ENCODE measurements at regions not wholly inside any gene's neighbourhood (a gene's known extent, or its start where the extent isn't known, plus 50 kb on each side); places are given as distances from the start of the nearest gene placed in this dataset.

GRCh38 chr18:61690418-61691138, 202.2 kb downstream of the RNF152 start:
- no peak for DNase-seq

DNA sequence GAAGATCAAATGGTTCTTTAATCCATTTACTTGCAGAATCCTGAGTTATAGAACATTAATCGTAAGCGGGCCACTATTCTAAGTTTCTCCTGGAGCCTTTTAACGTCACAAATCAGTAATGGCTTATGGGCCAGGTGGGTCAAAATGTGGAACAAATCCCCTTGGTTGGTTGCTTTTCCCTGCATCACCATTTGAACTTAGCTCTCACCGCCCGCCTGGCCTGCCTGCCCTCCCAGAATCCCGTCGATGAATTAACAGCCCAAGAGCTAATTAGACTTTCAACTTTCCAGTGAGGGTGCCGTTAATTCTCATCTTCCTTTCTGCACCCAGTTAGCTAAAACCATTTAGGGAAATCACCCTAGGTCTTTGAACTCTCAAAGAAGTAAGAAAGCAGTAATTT, 205.5 kb downstream of the RNF152 start:
- no peak for DNase-seq
- in situ Hi-C loops (cut with MboI; ENCODE audit: low pct_unique_long_range_greater_than_20kb, low sequenced_read_pairs) = no loop called here

More at GRCh38 chr18:61690418-61691138, 202.2 kb downstream of the RNF152 start:
- in situ Hi-C loops (cut with MboI; ENCODE audit: low pct_unique_long_range_greater_than_20kb, low sequenced_read_pairs) = no loop called here

GRCh38 chr18:61683856-61684255, 209.0 kb downstream of the RNF152 start:
- in situ Hi-C loops (cut with MboI; ENCODE audit: low pct_unique_long_range_greater_than_20kb, low sequenced_read_pairs) = no loop called here
- DNase-seq = no peak

DNA sequence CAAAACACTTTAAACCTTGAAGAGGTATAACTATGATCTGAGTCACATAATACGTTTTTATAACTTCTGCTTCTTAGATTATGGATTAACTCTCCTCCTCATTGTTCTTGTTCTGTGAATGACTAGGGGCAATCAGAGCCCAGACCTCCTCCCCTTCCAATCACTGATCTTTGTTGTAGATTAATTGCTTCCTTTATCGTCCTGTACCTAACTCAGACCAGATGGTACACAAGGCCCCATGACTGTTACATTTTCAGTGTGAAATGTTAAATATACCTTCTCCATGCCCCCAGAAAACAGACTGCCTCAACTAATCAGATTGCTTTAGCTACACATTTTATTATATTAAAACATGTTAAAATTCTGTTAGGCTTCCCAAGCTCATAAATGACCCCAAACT, 211.7 kb downstream of the RNF152 start:
- in situ Hi-C loops (cut with MboI; ENCODE audit: low pct_unique_long_range_greater_than_20kb, low sequenced_read_pairs) = no loop called here
- no peak for DNase-seq

- in situ Hi-C loops (cut with MboI; ENCODE audit: low pct_unique_long_range_greater_than_20kb, low sequenced_read_pairs) = no loop called here
- DNase-seq = no peak
Measured at GRCh38 chr18:61679836-61680235, 213.0 kb downstream of the RNF152 start.

DNA sequence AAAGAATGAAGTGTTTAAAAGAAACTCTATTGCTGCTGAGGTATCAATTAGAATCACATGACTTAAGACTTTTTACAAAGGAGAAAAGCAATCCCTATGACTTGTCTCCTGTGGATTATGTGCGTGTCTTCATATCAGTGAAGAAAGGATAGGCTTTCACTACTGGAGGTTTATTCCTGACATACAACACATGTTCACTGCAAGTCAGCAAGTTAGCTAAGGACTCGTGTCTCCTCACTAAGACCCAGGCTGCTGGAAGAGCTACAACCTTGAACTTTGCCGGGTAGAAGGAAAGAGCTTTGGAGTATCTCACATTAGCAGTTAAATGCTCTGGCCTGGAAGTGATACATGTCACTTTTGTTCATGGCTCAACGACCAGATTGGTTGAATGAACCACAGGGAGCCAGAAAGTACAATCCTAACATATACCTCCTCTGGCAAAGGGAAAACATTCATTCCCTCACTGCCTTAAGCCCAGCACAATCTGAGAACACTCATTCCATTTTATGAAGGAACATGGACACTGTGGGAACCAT, 215.3 kb downstream of the RNF152 start:
- in situ Hi-C loops (cut with MboI; ENCODE audit: low pct_unique_long_range_greater_than_20kb, low sequenced_read_pairs) = no loop called here
- no peak for DNase-seq

GRCh38 chr18:61676773-61677434, 215.9 kb downstream of the RNF152 start:
- in situ Hi-C loops (cut with MboI; ENCODE audit: low pct_unique_long_range_greater_than_20kb, low sequenced_read_pairs) = no loop called here
- no peak for DNase-seq

- in situ Hi-C loops (cut with MboI; ENCODE audit: low pct_unique_long_range_greater_than_20kb, low sequenced_read_pairs) = no loop called here
- DNase-seq = no peak
Measured at GRCh38 chr18:61669320-61669719, 223.5 kb downstream of the RNF152 start.

GRCh38 chr18:61666876-61667590, 225.8 kb downstream of the RNF152 start:
- in situ Hi-C loops (cut with MboI; ENCODE audit: low pct_unique_long_range_greater_than_20kb, low sequenced_read_pairs) = no loop called here
- no peak for DNase-seq

GRCh38 chr18:61664419-61665084, 228.3 kb downstream of the RNF152 start:
- no peak for DNase-seq
- in situ Hi-C loops (cut with MboI; ENCODE audit: low pct_unique_long_range_greater_than_20kb, low sequenced_read_pairs) = no loop called here

- no peak for DNase-seq
- in situ Hi-C loops (cut with MboI; ENCODE audit: low pct_unique_long_range_greater_than_20kb, low sequenced_read_pairs) = no loop called here
Measured at GRCh38 chr18:61662726-61663125, 230.1 kb downstream of the RNF152 start.

DNA sequence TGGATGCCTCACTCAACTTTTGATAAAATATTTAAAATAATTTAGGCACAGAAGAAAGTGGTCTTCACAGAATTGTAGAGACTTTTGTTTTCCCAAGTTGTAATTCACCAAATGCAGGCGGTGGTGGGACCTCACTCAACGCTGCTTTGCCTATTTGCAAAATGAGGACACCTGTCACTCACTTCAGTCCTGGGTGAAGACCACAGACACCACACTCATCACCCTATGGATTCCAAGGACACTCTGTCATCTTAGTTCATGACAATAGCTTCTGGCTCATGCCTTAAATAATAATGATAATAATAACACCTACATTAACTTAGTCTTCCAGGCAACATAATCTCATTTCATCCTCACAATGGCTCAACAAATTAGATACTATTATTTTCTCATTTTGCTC, 234.4 kb downstream of the RNF152 start:
- DNase-seq = no peak
- in situ Hi-C loops (cut with MboI; ENCODE audit: low pct_unique_long_range_greater_than_20kb, low sequenced_read_pairs) = no loop called here

DNA sequence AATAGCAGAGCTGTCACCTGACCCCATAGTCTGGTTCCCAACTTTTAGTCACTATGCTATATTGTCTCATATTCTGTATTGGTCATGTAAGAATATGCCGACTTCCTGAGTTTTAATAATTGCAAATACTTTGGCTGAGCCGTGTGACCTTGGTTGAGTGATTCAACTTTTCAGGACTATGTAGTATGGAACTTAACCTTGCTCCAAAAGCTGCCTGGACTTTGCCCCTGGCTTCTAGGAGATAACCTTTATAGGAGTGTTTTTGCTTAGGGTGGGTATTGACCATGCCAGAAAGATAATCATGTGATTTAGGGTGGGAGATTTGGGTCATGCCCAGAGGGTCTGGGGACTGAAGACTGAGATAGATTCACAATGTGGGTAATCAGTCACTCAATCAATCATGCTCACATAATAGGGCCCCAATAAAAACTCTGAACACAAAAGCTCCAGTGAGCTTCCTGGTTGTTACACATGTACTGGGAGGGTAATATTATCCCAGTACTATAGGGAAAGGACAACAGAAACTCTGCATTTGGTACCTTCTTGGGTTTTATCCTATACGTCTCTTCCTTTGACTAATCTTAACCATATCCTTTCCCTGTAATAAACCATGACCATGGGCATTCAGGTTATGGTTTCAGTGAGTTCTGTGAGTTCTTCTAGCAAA, 235.6 kb downstream of the RNF152 start:
- in situ Hi-C loops (cut with MboI; ENCODE audit: low pct_unique_long_range_greater_than_20kb, low sequenced_read_pairs) = no loop called here

DNA sequence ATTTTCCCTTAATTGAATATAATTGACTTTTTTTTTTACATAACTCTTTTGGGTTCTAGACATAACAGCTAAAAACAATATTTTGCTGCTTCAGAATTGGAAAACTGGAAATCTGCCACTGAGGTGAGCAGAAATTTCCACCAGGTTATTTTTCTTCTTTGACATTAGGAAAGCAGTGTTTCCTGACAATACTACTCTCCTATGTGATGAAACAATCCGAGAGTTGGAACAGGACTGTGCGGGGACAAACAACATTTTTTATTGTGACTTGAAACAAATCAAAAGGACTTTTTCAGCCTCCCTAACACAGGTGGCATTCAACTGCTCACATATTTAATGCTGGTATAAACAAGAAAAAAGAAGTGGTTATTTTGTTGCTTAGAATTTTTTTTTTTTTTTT, 237.2 kb downstream of the RNF152 start:
- in situ Hi-C loops (cut with MboI; ENCODE audit: low pct_unique_long_range_greater_than_20kb, low sequenced_read_pairs) = no loop called here
- DNase-seq = no peak

More for the DNA sequence above, 235.6 kb downstream of the RNF152 start:
- DNase-seq = no peak

- no peak for DNase-seq
- in situ Hi-C loops (cut with MboI; ENCODE audit: low pct_unique_long_range_greater_than_20kb, low sequenced_read_pairs) = no loop called here
Measured at GRCh38 chr18:61653823-61654551, 238.8 kb downstream of the RNF152 start.

DNA sequence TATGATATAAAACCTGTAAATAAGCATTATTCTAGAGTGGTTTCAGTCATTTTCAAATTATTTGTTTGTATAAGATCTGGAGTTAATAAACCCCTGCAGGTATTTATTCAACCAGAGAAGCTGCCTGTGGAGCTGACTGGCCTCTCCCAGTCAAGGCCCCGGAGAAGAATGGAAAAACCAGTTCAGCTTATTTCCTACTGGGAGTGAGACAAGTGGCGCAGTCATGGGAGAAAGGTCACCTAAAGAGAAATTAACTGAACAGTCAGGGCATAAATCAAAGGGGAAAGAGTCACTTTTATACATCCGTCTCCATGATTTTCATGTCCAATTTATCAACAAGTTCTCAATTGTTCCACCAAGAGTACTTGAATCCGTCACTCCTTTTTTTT, 240.9 kb downstream of the RNF152 start:
- in situ Hi-C loops (cut with MboI; ENCODE audit: low pct_unique_long_range_greater_than_20kb, low sequenced_read_pairs) = no loop called here
- DNase-seq = no peak

DNA sequence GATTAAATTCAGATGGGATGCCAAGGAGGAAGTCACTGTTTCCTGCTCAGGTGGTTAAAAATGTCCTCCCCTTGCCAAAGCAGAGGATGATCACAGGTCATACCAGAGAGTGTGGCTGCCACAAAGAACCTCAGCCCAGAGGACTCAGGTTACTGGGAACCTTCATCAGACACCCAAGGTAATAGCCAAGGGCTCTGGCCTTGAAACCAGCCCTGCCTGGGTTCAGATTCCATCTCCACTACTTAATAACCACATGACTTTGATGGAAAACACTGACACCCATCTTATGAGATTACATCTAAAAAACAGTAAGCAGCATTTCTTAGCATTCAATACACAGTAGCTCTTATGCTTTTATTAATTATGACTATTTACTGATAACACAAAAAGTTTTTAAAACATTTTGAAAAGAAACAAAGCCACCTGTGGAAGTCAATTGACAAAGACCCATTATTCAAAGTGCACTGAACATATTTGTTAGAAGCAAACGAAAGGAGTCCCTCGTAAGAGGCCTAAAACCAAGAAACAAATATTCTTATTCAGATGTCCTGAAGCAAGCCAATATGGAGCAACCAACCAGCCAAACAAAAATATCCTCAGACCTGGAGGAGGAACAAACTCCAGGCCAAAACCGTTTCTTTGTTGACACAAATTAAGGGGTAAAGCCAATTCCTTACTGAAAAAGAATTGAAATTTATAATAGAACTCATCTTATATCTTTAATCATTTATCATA, 241.5 kb downstream of the RNF152 start:
- DNase-seq = no peak
- in situ Hi-C loops (cut with MboI; ENCODE audit: low pct_unique_long_range_greater_than_20kb, low sequenced_read_pairs) = no loop called here
